Adrenal gland (tissue), 9 donors: ENCODE measurements at regions not wholly inside any gene's neighbourhood (a gene's known extent, or its start where the extent isn't known, plus 50 kb on each side); places are given as distances from the start of the nearest gene placed in this dataset.

ENCODE experiments used
- DNase-seq, 7 donors: peaks; one replicate each; pipeline ENCODE4 v3.0.0-alpha.2; 2019 to 2020
- H3K27ac ChIP-seq, 5 donors: fragments of 200-600 bp; sonication (generic) in 4 of 5; 1 replicate in 3 of 5; 2 replicates in 2 of 5; pipeline versions ENCODE4 v1.5.1 to v1.8.0; 2016 to 2020; ENCODE audit warnings: mild to moderate bottlenecking in 1 of 5
- H3K27me3 ChIP-seq: fragments of 200-600 bp; 2 replicates; pipeline ENCODE4 v1.8.0; 2021
- H3K36me3 ChIP-seq, 2 donors: fragments of 200-600 bp; replicated peaks in 1 of 2; 1 replicate in 1 of 2; 2 replicates in 1 of 2; pipeline versions ENCODE4 v1.5.1 to v1.8.0; 2018 to 2022
- H3K4me1 ChIP-seq, 2 donors: fragments of 200-600 bp; replicated peaks in 1 of 2; 1 replicate in 1 of 2; 2 replicates in 1 of 2; pipeline versions ENCODE4 v1.5.1 to v1.8.0; 2018 to 2021
- H3K4me3 ChIP-seq, 4 donors: fragments of 200-600 bp; sonication (generic) in 3 of 4; one replicate each; pipeline ENCODE4 v1.5.1; 2016 to 2018
- H3K9me3 ChIP-seq, 3 donors: fragments of 200-600 bp; sonication (generic) in 1 of 3; replicated peaks in 1 of 3; 1 replicate in 2 of 3; 2 replicates in 1 of 3; pipeline versions ENCODE4 v1.5.1 to v1.8.0; 2016 to 2021
- POLR2A ChIP-seq, 2 donors: fragments of 450-650 bp; IDR thresholded peaks; one replicate each; pipeline ENCODE4 v1.6.1; 2017; ENCODE audit warnings: antibody characterized with exemption in 2 of 2, mild to moderate bottlenecking in 2 of 2, moderate library complexity in 1 of 2
- WGBS, 4 donors: extraction: QIAGEN DNeasy Blood & Tissue Kit in 2 of 4; methylation state at CpG; one replicate each; pipeline versions ENCODE4 v1.1.5 to v1.1.7; 2013 to 2017; 5-methylcytosine and 5-hydroxymethylcytosine counted together
- intact Hi-C, 2 donors: fragments of 100-400 bp; cut with DNase I; formaldehyde crosslinking; loops; one replicate each; pipeline versions ENCODE4 v1.14.1 to v1.15.0; 2022 to 2023
- TF ChIP-seq, protein P1 (sequence below), 6 experiments: fragments of 450-650 bp in 4 of 6; fragments of 200-600 bp in 2 of 6; sonication (generic) in 1 of 6; IDR thresholded peaks; 1 replicate in 5 of 6; 2 replicates in 1 of 6; pipeline versions ENCODE4 v1.5.1 to v1.8.0; 2016 to 2021; ENCODE audit warnings: antibody characterized with exemption in 6 of 6, mild to moderate bottlenecking in 2 of 6, moderate library complexity in 1 of 6
- donor health status: healthy with polysubstance abuse.
- donor health status: Bipolar disorder and iron deficiency.
- donor health status: DM: yes; HTN: yes; CAD: no.
- donor health status: DM: no; HTN: no; CAD: no.
- donor health status: DM: no; HTN: no; CAD: no.

DNA sequence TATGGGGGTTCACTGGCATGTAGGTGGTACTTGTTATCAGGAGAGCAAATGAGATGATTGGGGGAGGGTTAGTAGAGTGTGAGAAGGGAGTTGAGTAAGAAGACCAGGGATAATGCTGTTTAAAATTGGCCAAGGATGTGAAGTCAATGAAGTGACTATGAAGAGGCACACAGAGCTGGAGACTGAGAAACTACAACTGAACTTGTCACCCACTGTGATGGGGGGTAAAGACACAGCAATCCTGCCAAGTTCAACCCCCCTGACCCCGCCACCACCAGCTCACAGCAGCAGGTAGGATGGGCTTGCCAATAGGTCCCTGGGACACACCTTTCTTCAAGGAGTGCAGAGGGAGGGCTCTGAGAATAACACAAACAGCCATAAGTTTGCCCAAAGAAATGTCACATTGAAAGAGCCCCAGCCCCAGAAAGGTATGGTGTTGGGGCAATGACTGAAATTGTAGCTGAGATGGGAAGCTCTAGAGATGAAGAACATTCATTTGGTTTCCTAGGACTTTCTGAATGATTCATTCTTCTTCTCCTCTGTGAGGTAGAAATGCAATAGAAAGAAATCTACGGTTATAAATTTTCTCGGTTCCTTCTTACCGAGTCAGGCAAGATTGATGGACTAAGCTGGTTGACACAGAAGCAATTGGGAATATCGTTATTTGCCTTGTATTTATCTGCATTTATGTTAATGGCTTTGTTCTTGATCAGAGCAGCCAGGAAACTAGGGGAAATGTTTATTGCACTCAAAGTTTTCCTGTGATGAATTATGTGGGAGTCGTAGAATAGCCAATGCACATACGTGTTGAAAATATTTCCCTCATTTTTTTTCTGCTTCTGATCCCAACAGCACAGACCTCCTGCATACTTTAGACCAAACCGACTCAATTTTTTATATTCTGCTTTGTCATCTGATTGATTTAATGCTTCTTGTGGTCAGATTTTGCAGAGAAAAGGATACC lies 595.2 kb upstream of the CDH11 start:
- Histone ChIP-seq H3K4me1 (no peaks in the 10 kb centered on the region), H3K9me3 (no peaks in the 10 kb centered on the region), H3K4me3 (no peak overlapping the region), H3K27me3 (no peaks in the 10 kb centered on the region), H3K27ac (no peak overlapping the region), H3K36me3 (no peaks in the 10 kb centered on the region)
- TF ChIP-seq POLR2A (IDR thresholded peaks at IDR 0.05) = no peak
- TF ChIP-seq, protein P1, sequence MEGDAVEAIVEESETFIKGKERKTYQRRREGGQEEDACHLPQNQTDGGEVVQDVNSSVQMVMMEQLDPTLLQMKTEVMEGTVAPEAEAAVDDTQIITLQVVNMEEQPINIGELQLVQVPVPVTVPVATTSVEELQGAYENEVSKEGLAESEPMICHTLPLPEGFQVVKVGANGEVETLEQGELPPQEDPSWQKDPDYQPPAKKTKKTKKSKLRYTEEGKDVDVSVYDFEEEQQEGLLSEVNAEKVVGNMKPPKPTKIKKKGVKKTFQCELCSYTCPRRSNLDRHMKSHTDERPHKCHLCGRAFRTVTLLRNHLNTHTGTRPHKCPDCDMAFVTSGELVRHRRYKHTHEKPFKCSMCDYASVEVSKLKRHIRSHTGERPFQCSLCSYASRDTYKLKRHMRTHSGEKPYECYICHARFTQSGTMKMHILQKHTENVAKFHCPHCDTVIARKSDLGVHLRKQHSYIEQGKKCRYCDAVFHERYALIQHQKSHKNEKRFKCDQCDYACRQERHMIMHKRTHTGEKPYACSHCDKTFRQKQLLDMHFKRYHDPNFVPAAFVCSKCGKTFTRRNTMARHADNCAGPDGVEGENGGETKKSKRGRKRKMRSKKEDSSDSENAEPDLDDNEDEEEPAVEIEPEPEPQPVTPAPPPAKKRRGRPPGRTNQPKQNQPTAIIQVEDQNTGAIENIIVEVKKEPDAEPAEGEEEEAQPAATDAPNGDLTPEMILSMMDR (IDR thresholded peaks at IDR 0.05) = no peak
- 44 to 57% (median 55%) methylated on average over 8 of the region's 8 CpGs for WGBS, 4 donors
- intact Hi-C loops = loop anchor here in 1 of 2 donors (10.0 kb wide), 1 partner anchor 558 kb away; no protein-coding TSS in a partner anchor
- no peak for DNase-seq

DNA sequence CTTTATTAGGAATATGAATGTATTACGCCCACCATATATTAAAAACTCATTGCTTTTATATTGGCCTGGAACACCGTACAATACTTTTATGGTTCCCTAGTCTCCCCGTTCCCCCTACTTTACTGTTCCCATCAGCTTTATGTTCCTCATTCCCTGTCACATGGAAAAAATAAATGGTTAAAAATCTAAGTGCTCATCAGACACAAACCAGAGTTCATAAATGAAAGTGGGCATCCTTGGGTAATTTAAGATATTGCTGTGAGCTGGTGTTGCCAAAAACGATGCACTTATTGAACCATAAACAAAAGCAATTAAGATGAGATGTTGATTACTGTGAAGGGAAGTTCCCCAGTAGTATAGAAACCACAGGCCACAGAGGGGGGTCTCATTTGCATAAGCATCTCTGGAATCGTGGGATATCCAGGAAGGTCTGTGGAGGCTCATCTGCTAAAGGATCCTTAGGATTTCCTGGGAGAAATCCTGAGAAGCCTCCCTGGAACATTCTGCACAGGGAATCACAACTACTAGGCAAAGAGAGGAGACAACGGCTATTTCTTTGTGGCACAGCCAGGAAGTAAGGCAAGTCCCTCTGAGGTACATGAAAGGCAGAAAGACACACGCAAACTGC lies 591.4 kb upstream of the CDH11 start:
- H3K9me3 ChIP-seq = no peaks in the 10 kb centered on the region
- no peak overlapping the region for H3K4me3 ChIP-seq
- TF ChIP-seq, protein P1 (IDR thresholded peaks at IDR 0.05) = no peak
- TF ChIP-seq POLR2A (IDR thresholded peaks at IDR 0.05) = no peak
- H3K4me1 ChIP-seq = peaks cover 0 to 13% of the 10 kb centered on the region in 2 donors
- WGBS, 4 donors = 68 to 81% (median 77%) methylated on average over 7 of the region's 7 CpGs
- DNase-seq = no peak
- intact Hi-C loops = loop anchor here in 1 of 2 donors (10.0 kb wide), 1 partner anchor 562 kb away; no protein-coding TSS in a partner anchor
- H3K27me3 ChIP-seq = no peaks in the 10 kb centered on the region
- H3K36me3 ChIP-seq = no peaks in the 10 kb centered on the region
- H3K27ac ChIP-seq = no peak overlapping the region

DNA sequence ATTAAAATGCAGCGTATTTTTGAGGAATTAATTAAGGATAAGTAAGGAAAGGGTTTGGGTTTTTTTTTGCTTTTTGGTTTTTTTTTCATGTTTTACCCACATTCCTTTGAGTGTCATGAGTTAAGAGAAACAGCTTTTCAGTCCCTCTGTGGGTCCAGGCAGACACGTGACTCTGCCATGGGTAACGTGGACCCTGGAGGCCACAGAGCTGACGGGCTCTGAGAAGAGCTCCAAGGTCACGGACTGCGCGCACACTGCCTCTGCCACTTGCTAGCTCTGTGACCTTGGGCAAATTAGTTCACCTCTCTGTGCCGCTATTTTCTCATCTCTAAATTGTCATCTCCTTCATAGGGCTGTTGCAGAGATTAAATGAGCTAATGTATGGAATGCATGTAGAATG lies 588.2 kb upstream of the CDH11 start:
- TF ChIP-seq POLR2A (IDR thresholded peaks at IDR 0.05) = no peak
- TF ChIP-seq, protein P1 (IDR thresholded peaks at IDR 0.05) = no peak
- H3K9me3 ChIP-seq = no peaks in the 10 kb centered on the region
- intact Hi-C loops = loop anchor here in 1 of 2 donors (10.0 kb wide), 1 partner anchor 565 kb away; no protein-coding TSS in a partner anchor
- H3K4me3 ChIP-seq = peak overlapping the region in 1 of 4 donors; percentile 15
- peak; percentile 21 to 65 (median 54) for DNase-seq
- H3K4me1 ChIP-seq = peaks cover 0 to 13% of the 10 kb centered on the region in 2 donors
- H3K27me3 ChIP-seq = no peaks in the 10 kb centered on the region
- no peaks in the 10 kb centered on the region for H3K36me3 ChIP-seq
- no peak overlapping the region for H3K27ac ChIP-seq
- 37 to 42% (median 38%) methylated on average over 8 of the region's 8 CpGs for WGBS, 4 donors

DNA sequence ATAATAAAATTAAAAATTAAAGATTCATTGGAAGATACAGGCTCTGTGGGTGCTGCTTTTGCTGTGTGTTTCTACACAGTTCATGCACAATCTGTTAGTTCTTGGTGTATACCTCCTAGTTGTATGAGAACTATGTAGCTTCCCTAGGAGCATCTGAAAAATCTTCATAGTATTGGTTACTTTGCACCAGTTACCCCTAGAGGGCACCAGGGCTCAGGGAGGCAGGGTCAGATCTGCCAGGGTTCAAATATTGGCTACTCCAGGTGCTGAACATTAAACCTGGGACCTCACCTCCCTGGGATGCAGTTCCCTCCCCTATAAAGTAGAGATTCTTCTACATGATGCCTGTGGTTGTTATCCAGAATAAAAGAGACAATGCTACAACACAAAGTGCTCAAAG lies 583.0 kb upstream of the CDH11 start:
- TF ChIP-seq, protein P1 (IDR thresholded peaks at IDR 0.05) = peak in 3 of 6 experiments; percentile 18 to 40 (median 22)
- no peak for TF ChIP-seq POLR2A (IDR thresholded peaks at IDR 0.05)
- intact Hi-C loops = no loop called here
- Histone ChIP-seq H3K9me3 (no peaks in the 10 kb centered on the region), H3K27ac (no peak overlapping the region), H3K4me1 (peaks cover 0 to 7% of the 10 kb centered on the region in 2 donors), H3K36me3 (no peaks in the 10 kb centered on the region), H3K4me3 (no peak overlapping the region), H3K27me3 (no peaks in the 10 kb centered on the region)
- no peak for DNase-seq
